Osteocyte (in vitro differentiated cells): ENCODE measurements at regions not wholly inside any gene's neighbourhood (a gene's known extent, or its start where the extent isn't known, plus 50 kb on each side); places are given as distances from the start of the nearest gene placed in this dataset.

Experiments
- DNase-seq: peaks from one replicate; pipeline ENCODE4 v3.0.0; 2021; ENCODE audit warnings: mixed read lengths; ENCODE audit not compliant: unreplicated experiment; ENCODE audit errors: extremely low spot score
- H3K27ac Mint-ChIP-seq: one replicate; pipeline ENCODE4 v1.8.0; 2021; ENCODE audit warnings: mild to moderate bottlenecking, mixed read lengths; ENCODE audit not compliant: unreplicated experiment
- H3K27me3 Mint-ChIP-seq: one replicate; pipeline ENCODE4 v1.8.0; 2021; ENCODE audit warnings: mixed read lengths; ENCODE audit not compliant: unreplicated experiment
- H3K36me3 Mint-ChIP-seq: one replicate; pipeline ENCODE4 v1.8.0; 2021; ENCODE audit warnings: mixed read lengths; ENCODE audit not compliant: unreplicated experiment
- H3K4me1 Mint-ChIP-seq: one replicate; pipeline ENCODE4 v1.8.0; 2021; ENCODE audit warnings: mixed read lengths; ENCODE audit not compliant: unreplicated experiment
- H3K4me3 Mint-ChIP-seq: one replicate; pipeline ENCODE4 v1.8.0; 2021; ENCODE audit warnings: mild to moderate bottlenecking, moderate library complexity, mixed read lengths; ENCODE audit not compliant: unreplicated experiment
- H3K9me3 Mint-ChIP-seq: one replicate; pipeline ENCODE4 v1.8.0; 2021; ENCODE audit warnings: mixed read lengths; ENCODE audit not compliant: unreplicated experiment
- CTCF ChIP-seq: fragments of 200-600 bp; sonication (generic); IDR thresholded peaks from 2 replicates; pipeline ENCODE4 v1.5.0; 2021; ENCODE audit warnings: antibody characterized with exemption, mild to moderate bottlenecking, moderate library complexity

GRCh38 chr14:98634043-98634820, 637.8 kb downstream of the BCL11B start:
- Mint-ChIP-seq H3K9me3 (no peaks in the 10 kb centered on the region), H3K36me3 (no peaks in the 10 kb centered on the region), H3K27me3 (no peaks in the 10 kb centered on the region), H3K27ac (no peak overlapping the region), H3K4me1 (no peaks in the 10 kb centered on the region), H3K4me3 (no peak overlapping the region)
- no peak for DNase-seq
- no peak for TF ChIP-seq CTCF

GRCh38 chr14:98638366-98638765, 633.6 kb downstream of the BCL11B start:
- no peaks in the 10 kb centered on the region for H3K9me3 Mint-ChIP-seq
- no peak overlapping the region for H3K27ac Mint-ChIP-seq
- no peak for TF ChIP-seq CTCF
- H3K4me1 Mint-ChIP-seq, result no peaks in the 10 kb centered on the region
- no peaks in the 10 kb centered on the region for H3K36me3 Mint-ChIP-seq
- H3K27me3 Mint-ChIP-seq, result no peaks in the 10 kb centered on the region
- DNase-seq, result no peak
- no peak overlapping the region for H3K4me3 Mint-ChIP-seq

- H3K4me1 Mint-ChIP-seq, result no peaks in the 10 kb centered on the region
- no peaks in the 10 kb centered on the region for H3K27me3 Mint-ChIP-seq
- no peaks in the 10 kb centered on the region for H3K9me3 Mint-ChIP-seq
- no peaks in the 10 kb centered on the region for H3K36me3 Mint-ChIP-seq
- TF ChIP-seq CTCF, result no peak
- no peak for DNase-seq
- no peak overlapping the region for H3K4me3 Mint-ChIP-seq
- no peak overlapping the region for H3K27ac Mint-ChIP-seq
Measured at GRCh38 chr14:98647754-98648153, 624.2 kb downstream of the BCL11B start.

GRCh38 chr14:98651037-98651436, 621.0 kb downstream of the BCL11B start:
- no peaks in the 10 kb centered on the region for H3K4me1 Mint-ChIP-seq
- H3K36me3 Mint-ChIP-seq, result no peaks in the 10 kb centered on the region
- H3K9me3 Mint-ChIP-seq, result peaks cover 6% of the 10 kb centered on the region
- H3K27me3 Mint-ChIP-seq, result no peaks in the 10 kb centered on the region
- H3K4me3 Mint-ChIP-seq, result no peak overlapping the region
- no peak for DNase-seq
- TF ChIP-seq CTCF, result no peak
- H3K27ac Mint-ChIP-seq, result no peak overlapping the region

- DNase-seq, result no peak
Measured at GRCh38 chr14:98665007-98665406, 607.0 kb downstream of the BCL11B start.

More at GRCh38 chr14:98665007-98665406, 607.0 kb downstream of the BCL11B start:
- Mint-ChIP-seq H3K27me3 (no peaks in the 10 kb centered on the region), H3K4me1 (no peaks in the 10 kb centered on the region), H3K36me3 (no peaks in the 10 kb centered on the region), H3K4me3 (no peak overlapping the region), H3K27ac (no peak overlapping the region), H3K9me3 (no peaks in the 10 kb centered on the region)
- TF ChIP-seq CTCF, result no peak
